Activated CD8-positive, alpha-beta memory T cell treated with anti-CD3 and anti-CD28 coated beads for 24 hours (primary cell): ENCODE measurements at regions not wholly inside any gene's neighbourhood (a gene's known extent, or its start where the extent isn't known, plus 50 kb on each side); places are given as distances from the start of the nearest gene placed in this dataset.
"Not testable (repeated sequence)": the region's sequence is repeated elsewhere in the genome, so short reads cannot be mapped to it uniquely, and the experiment has no call there.

Source experiments
- DNase-seq: peaks from one replicate; pipeline ENCODE4 v3.0.0-alpha.2; 2020

- DNase-seq, result no peak
These were observed 107.6 kb upstream of the EGLN3 start for GRCh38 chr14:34058510-34058909.

- DNase-seq, result no peak
These were observed 105.2 kb upstream of the EGLN3 start for GRCh38 chr14:34056046-34056445.

- no peak for DNase-seq
These were observed 104.5 kb upstream of the EGLN3 start for GRCh38 chr14:34055157-34055950.

- DNase-seq, result no peak
These were observed 102.8 kb upstream of the EGLN3 start for GRCh38 chr14:34053666-34054065.

- no peak for DNase-seq
These were observed 101.8 kb upstream of the EGLN3 start for GRCh38 chr14:34052658-34053014.

DNA sequence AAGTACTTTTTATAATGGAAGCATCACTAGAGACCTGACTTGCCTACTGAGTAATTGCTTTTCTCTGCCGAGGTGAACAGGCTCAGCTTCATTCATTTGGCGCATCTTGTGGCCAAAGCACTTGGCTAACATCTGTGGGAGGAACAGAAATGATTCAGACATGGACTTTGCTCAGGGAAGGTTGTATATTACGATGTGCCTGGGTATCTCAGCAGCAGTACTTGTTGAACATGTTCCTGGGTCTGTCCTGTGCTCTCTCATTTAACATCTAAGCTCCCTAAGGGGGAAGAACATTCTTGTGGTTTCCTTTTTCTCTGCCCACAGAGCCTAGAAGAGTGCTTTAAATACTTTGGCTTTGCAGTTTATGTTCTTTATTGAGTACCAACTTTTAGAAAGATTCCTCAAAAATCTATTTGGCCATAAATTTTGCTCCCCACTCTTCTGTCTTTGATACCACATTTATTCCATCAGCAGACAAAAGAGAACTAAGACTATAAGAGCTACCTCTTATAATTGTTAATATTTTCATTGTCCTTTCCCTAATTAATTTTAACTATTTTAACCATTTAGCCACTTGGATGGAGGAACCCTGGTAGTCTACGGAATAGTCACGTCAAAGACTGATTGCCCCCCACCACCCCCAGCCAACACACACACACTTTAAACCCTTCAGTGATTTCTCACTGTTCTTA lies 101.2 kb upstream of the EGLN3 start:
- DNase-seq, result no peak

- DNase-seq, result no peak
These were observed 99.7 kb upstream of the EGLN3 start for GRCh38 chr14:34050606-34051005.

GRCh38 chr14:34049790-34050189 lies 98.9 kb upstream of the EGLN3 start:
- DNase-seq, result no peak

DNA sequence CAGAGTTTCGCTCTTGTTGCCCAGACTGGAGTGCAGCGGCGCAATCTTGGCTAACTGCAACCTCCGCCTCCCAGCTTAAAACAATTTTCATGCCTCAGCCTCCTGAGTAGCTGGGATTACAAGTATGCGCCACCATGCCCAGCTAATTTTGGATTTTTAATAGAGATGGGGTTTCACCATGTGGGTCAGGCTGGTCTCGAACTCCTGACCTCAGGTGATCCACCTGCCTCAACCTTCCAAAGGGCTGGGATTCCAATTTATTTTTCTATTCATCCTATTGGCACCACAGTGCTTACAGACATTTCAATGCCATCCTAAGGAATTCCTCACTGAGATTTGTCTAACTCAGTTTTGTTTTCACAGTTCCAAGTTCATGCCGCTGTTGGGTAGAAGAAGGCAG lies 98.3 kb upstream of the EGLN3 start:
- DNase-seq, result not testable (repeated sequence)

GRCh38 chr14:34046799-34047520 lies 96.1 kb upstream of the EGLN3 start:
- DNase-seq, result no peak

- no peak for DNase-seq
These were observed 93.9 kb upstream of the EGLN3 start for GRCh38 chr14:34044666-34045306.

DNA sequence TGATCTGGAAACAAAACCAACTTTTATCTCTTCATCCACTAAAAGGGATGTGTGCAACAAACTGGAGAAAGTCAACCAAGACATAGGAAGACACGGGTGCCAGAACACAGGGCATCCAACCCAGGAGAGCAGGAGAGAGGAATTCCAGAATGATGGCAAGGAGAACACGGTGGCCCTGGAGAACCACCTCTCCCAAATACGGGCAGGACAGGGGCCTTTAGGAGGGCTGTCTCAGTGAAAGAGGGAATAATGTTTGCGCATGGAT lies 93.4 kb upstream of the EGLN3 start:
- no peak for DNase-seq

DNA sequence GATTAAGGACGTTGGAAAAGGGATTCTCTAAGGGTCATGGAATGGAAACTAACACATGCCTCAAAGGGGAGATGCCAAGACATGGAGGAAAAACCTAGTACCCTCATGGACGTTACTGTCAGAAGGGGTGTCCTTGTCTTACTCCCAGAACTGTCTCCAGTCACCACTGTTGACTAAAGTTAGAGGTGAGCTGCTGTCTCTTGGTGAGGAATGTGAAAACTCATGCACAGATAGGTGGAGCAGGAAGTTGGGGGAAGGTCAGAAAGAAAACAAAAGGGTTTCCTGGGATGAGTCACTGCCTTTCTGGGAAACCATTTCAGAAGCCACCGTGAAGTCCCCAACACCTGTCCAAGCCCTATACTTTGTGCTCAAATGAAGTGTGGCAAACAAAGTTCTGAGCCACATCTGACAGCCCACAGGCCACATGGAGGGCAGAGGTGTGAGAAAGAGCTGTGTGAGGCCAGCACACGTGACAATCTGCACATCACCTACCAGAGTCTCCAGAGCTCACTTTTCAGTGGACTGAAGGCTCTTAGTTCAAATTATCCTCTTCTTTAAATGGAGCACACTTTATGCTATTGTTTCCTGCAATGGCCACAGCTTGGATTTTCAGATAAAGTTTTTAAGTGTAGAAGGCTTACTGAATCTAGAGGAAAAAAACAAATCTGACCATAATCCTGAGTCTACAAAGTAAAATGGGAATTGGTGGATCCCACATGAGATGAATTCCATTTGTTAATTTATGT lies 92.9 kb upstream of the EGLN3 start:
- DNase-seq, result peak; percentile 79

DNA sequence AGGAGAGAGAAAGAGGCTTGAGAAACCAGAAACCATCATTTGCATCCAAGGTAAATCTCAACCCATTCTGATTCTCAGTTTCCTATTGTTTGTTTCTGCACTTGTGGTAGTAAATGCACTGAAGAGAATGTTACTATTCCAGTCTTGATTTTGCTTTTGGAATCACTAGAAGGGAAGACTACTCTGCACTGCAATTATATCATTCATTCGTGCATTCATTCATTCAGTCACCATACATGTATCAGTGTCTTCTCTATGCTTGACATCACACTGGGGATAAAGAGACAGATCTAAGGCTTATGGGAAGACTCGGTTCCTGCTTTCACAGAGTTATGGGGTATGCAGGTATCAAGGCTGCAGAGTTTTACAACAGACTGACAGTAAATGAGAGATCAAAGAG lies 90.3 kb upstream of the EGLN3 start:
- DNase-seq, result no peak

DNA sequence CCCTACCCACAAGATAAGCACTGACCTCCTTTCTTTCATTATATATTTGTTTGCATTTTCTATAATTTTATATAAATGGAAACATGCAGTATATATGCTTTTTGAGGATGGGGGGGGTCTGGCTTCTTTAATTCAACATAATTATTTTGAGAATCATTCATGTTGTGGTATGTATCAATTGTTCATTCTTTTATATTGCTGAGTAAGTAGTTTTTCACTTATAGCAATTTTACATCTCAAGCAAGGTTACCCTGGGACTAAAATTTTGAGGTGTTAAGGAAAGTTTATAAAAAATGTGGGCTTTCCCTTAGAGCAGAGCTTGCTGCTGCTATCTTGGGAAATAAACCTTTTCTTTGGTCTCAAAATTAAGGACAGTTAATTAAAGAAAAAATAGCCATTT lies 89.9 kb upstream of the EGLN3 start:
- DNase-seq, result no peak

GRCh38 chr14:34039428-34040047 lies 88.7 kb upstream of the EGLN3 start:
- DNase-seq, result no peak

DNA sequence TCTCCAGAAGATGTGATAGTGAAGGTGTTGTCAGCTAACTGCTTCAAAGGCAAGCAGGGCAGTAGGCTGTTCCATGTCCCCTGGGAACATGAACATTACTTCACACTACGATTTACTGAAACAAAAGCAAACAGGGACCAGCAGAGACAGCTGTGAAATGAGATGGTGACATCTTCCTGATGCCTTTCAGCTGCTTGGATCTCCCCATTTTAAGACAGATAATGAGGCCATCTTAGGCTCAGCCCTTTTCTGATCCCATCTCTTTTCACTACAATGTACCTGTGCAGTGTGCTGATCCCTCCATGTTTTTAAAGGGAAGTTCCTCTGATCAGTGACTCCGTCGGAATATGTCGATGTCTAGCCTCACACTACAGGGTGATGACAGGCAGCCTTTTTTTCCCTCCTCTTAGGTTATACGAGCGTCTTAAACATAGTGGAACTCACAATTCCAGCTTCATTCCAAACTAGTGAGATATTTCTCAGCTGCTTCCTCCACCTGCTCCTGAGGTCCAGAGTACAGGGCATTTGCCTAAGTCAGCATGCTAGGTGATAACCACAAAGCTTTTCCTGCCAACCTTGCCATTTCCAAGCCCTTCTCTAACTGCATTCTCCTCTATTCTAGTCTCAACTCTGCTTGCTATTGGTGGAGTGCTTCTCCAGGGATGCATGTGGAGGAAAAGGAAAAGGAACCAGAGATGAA lies 87.6 kb upstream of the EGLN3 start:
- no peak for DNase-seq

DNA sequence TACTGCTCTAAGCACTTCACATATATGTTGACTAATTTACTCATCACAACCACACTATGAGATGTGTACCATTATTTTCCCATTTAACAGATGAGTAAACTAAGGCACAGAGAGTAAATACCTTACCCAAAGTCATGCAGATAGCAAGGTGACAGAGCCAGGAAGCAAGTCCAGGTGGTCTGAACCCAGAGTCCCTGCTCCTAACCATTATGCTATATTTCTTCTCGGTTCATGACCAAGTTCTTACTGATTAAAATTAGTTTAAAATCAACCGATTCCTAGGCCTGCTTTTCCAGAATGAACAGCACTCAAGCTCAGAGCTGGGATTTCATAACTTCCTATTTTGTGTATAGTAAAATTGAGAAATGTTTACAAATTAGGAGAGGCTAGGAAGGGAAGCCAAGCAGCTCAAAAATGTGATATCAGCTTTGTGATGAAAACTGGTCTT lies 85.5 kb upstream of the EGLN3 start:
- no peak for DNase-seq

GRCh38 chr14:34035934-34036250 lies 85.0 kb upstream of the EGLN3 start:
- no peak for DNase-seq

DNA sequence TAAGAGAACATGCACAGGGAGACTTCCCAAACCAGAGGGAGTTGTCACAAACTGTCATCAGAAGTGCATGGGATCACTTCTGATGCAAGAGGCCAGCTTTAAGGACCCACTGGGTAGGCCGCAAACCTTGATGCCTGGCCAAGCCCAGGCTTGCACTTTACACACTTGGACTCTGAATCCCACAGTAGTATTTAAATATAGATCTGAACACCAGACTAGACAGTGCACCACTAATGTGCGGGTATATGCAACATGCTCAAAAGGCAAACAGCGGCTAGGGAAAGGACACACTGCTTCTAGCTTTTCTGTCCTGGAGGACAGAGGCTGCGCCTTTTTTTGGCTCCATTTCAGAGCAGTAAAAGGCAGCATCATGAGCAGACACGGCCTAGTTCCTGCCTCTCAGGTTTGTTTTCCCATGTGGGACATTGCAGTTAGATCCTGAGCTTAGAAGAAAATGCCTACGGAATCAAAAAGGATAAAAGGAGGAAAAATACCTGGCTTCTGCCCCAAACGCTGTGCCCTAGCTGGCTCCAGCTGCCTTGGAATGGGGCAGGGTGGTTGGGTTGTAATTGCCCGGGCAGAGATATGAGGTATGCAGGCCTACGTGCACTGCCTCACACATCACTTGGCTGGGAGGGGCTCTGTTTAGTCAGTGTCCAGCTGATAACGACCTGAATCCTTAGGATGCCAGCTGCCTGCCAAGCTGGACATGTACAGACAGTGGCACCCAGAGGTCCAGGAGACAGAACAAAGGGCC lies 84.5 kb upstream of the EGLN3 start:
- DNase-seq, result no peak
